PC-3 (cell line): ENCODE measurements at regions not wholly inside any gene's neighbourhood (a gene's known extent, or its start where the extent isn't known, plus 50 kb on each side); places are given as distances from the start of the nearest gene placed in this dataset.
A peak's percentile ranks its signal among the peaks of the same experiment; 100 is the strongest.

Experiments
- ATAC-seq: fragments of 200-7000 bp; cut with Tn5 transposase; 2 replicates; pipeline ENCODE4 v1.9.1; 2020; ENCODE audit warnings: mild to moderate bottlenecking, moderate library complexity
- BruUV-seq: library from RNA; stranded (reverse); fragments of 400-500 nt; replicated peaks from 2 replicates; lab custom pipeline; 2021; lab: Mats Ljungman, UMichigan
- CTCF ChIA-PET: fragments of 300-600 bp; sonication (Branson Sonifier 250); formaldehyde crosslinking; loops from one replicate; lab custom pipeline; 2022; ENCODE audit warnings: antibody characterized with exemption; lab: Charles Lee
- POLR2A ChIA-PET: fragments of 300-600 bp; sonication (Branson Sonifier 250); formaldehyde crosslinking; loops from one replicate; lab custom pipeline; 2022; ENCODE audit warnings: antibody characterized with exemption; ENCODE audit not compliant: unreplicated experiment; lab: Charles Lee
- DNase-seq: peaks from one replicate; pipeline ENCODE4 v3.0.0-alpha.2; 2015
- H2AFZ ChIP-seq: fragments of 300-600 bp; sonication (generic); 2 replicates; pipeline ENCODE4 v1.6.0; 2016; ENCODE audit warnings: antibody characterized with exemption, low read length
- H3F3A ChIP-seq: fragments of 300-600 bp; sonication (generic); one replicate; pipeline ENCODE4 v1.6.0; 2017; ENCODE audit warnings: antibody characterized with exemption, low read length, control low read depth, mild to moderate bottlenecking; ENCODE audit not compliant: unreplicated experiment
- H3K27ac ChIP-seq: fragments of 300-600 bp; sonication (generic); 2 replicates; pipeline ENCODE4 v1.5.1; 2016; ENCODE audit warnings: mild to moderate bottlenecking, low read length
- H3K27me3 ChIP-seq: fragments of 300-600 bp; sonication (generic); 2 replicates; pipeline ENCODE4 v1.6.1; 2016; ENCODE audit warnings: low read length, mixed read lengths
- H3K36me3 ChIP-seq: fragments of 300-600 bp; sonication (generic); 2 replicates; pipeline ENCODE4 v1.6.1; 2016; ENCODE audit warnings: low read depth, mixed run types, low read length, mixed read lengths
- H3K4me1 ChIP-seq: fragments of 300-600 bp; sonication (generic); 2 replicates; pipeline ENCODE4 v1.5.1; 2016; ENCODE audit warnings: low read length; ENCODE audit not compliant: insufficient read depth
- H3K4me2 ChIP-seq: fragments of 300-600 bp; sonication (generic); 2 replicates; pipeline ENCODE4 v1.6.0; 2016; ENCODE audit warnings: low read length
- H3K4me3 ChIP-seq: fragments of 300-600 bp; sonication (generic); 2 replicates; pipeline ENCODE4 v1.5.1; 2016; ENCODE audit warnings: mild to moderate bottlenecking, low read length, mixed read lengths
- H3K79me2 ChIP-seq: fragments of 300-600 bp; sonication (generic); 2 replicates; pipeline ENCODE4 v1.6.1; 2017; ENCODE audit warnings: low read length, mixed read lengths
- H3K9ac ChIP-seq: fragments of 300-600 bp; sonication (generic); 2 replicates; pipeline ENCODE4 v1.6.0; 2016; ENCODE audit warnings: mild to moderate bottlenecking, low read length
- H3K9me2 ChIP-seq: fragments of 300-600 bp; sonication (generic); replicated peaks from 2 replicates; pipeline ENCODE4 v1.6.1; 2016; ENCODE audit warnings: mixed run types, low read length, mixed read lengths
- H3K9me3 ChIP-seq: fragments of 300-600 bp; sonication (generic); 2 replicates; pipeline ENCODE4 v1.6.1; 2016; ENCODE audit warnings: low read length, mixed read lengths
- H4K20me1 ChIP-seq: fragments of 300-600 bp; sonication (generic); 2 replicates; pipeline ENCODE4 v1.6.1; 2016; ENCODE audit warnings: low read length, mixed read lengths
- CTCF ChIP-seq: fragments of 300-600 bp; sonication (generic); conservative IDR thresholded peaks from 2 replicates; pipeline ENCODE4 v1.5.1; 2017; ENCODE audit warnings: antibody characterized with exemption, low read depth, mild to moderate bottlenecking, low read length
- EZH2 ChIP-seq: fragments of 300-600 bp; sonication (generic); IDR thresholded peaks from one replicate; pipeline ENCODE4 v1.6.1; 2017; ENCODE audit warnings: antibody characterized with exemption, mild to moderate bottlenecking, low read length; ENCODE audit not compliant: unreplicated experiment
- EZH2phosphoT487 ChIP-seq: fragments of 300-600 bp; sonication (generic); IDR thresholded peaks from 2 replicates; pipeline ENCODE4 v1.6.1; 2018; ENCODE audit warnings: mild to moderate bottlenecking, antibody characterized with exemption, low read length, borderline replicate concordance
- intact Hi-C: fragments of 100-400 bp; cut with micrococcal nuclease; formaldehyde crosslinking; loops from 2 replicates; pipeline ENCODE4 v1.9.0; 2023

- no peak; the same call in 1 of the 2 replicates for ATAC-seq
- CTCF ChIA-PET = no interaction called here
Measured at GRCh38 chr3:145939431-145939830, 221.6 kb downstream of the PLOD2 start.

GRCh38 chr3:145942052-145942451 lies 218.9 kb downstream of the PLOD2 start:
- no peak for TF ChIP-seq CTCF
- TF ChIP-seq EZH2phosphoT487 = no peak
- TF ChIP-seq EZH2 = no peak
- H3K4me3 ChIP-seq = no peak overlapping the region
- DNase-seq = peak; percentile 18
- H3K79me2 ChIP-seq = no peaks in the 10 kb centered on the region
- BruUV-seq = no TSS peak
- no peaks in the 10 kb centered on the region for H3F3A ChIP-seq
- H3K9me3 ChIP-seq = no peaks in the 10 kb centered on the region
- no peaks in the 10 kb centered on the region for H3K27me3 ChIP-seq
- no peaks in the 10 kb centered on the region for H3K36me3 ChIP-seq
- no peaks in the 10 kb centered on the region for H4K20me1 ChIP-seq
- H3K27ac ChIP-seq = no peak overlapping the region
- ChIA-PET CTCF (no interaction called here), POLR2A (no interaction called here)
- H3K4me1 ChIP-seq = no peaks in the 10 kb centered on the region
- no peak overlapping the region for H3K4me2 ChIP-seq
- intact Hi-C loops = no loop called here
- H3K9ac ChIP-seq = no peak overlapping the region
- H3K9me2 ChIP-seq = no peaks in the 10 kb centered on the region
- ATAC-seq = peak; percentile 58
- H2AFZ ChIP-seq = no peak overlapping the region

More at GRCh38 chr3:145939431-145939830, 221.6 kb downstream of the PLOD2 start:
- no peak overlapping the region for H3K9ac ChIP-seq
- no peaks in the 10 kb centered on the region for H3K27me3 ChIP-seq
- H3K9me2 ChIP-seq = no peaks in the 10 kb centered on the region
- no peak for TF ChIP-seq CTCF
- TF ChIP-seq EZH2phosphoT487 = no peak
- no peak for TF ChIP-seq EZH2
- intact Hi-C loops = no loop called here
- DNase-seq = no peak
- H3F3A ChIP-seq = no peaks in the 10 kb centered on the region
- H3K4me1 ChIP-seq = no peaks in the 10 kb centered on the region
- no peaks in the 10 kb centered on the region for H3K9me3 ChIP-seq
- no peaks in the 10 kb centered on the region for H3K79me2 ChIP-seq
- no peak overlapping the region for H3K4me2 ChIP-seq
- BruUV-seq = no TSS peak
- H3K4me3 ChIP-seq = no peak overlapping the region
- no peaks in the 10 kb centered on the region for H3K36me3 ChIP-seq
- no peak overlapping the region for H2AFZ ChIP-seq
- no peak overlapping the region for H3K27ac ChIP-seq
- no peaks in the 10 kb centered on the region for H4K20me1 ChIP-seq
- POLR2A ChIA-PET = no interaction called here

- no peaks in the 10 kb centered on the region for H3K27me3 ChIP-seq
- H3K4me2 ChIP-seq = no peak overlapping the region
- ChIA-PET POLR2A (no interaction called here), CTCF (no interaction called here)
- DNase-seq (no peak), ATAC-seq (no peak)
- H3K4me1 ChIP-seq = no peaks in the 10 kb centered on the region
- no peak overlapping the region for H3K9ac ChIP-seq
- BruUV-seq = no TSS peak
- no peak overlapping the region for H3K4me3 ChIP-seq
- no peak overlapping the region for H3K27ac ChIP-seq
- H2AFZ ChIP-seq = no peak overlapping the region
- no peaks in the 10 kb centered on the region for H4K20me1 ChIP-seq
- intact Hi-C loops = no loop called here
- TF ChIP-seq CTCF (no peak), EZH2phosphoT487 (no peak), EZH2 (no peak)
- no peaks in the 10 kb centered on the region for H3F3A ChIP-seq
- H3K36me3 ChIP-seq = no peaks in the 10 kb centered on the region
- no peaks in the 10 kb centered on the region for H3K9me3 ChIP-seq
- no peaks in the 10 kb centered on the region for H3K9me2 ChIP-seq
- H3K79me2 ChIP-seq = no peaks in the 10 kb centered on the region
Measured at GRCh38 chr3:145943952-145944351, 217.0 kb downstream of the PLOD2 start.
